Kidney (tissue), 13 donors: ENCODE measurements at regions not wholly inside any gene's neighbourhood (a gene's known extent, or its start where the extent isn't known, plus 50 kb on each side); places are given as distances from the start of the nearest gene placed in this dataset.

Experiments
- DNase-seq, 5 donors: peaks; one replicate each; pipeline ENCODE4 v3.0.0-alpha.2; 2013 to 2020
- FAIRE-seq: peaks from 2 replicates; lab custom pipeline; 2012; peaks lifted over from hg19 to GRCh38; lab: Jason Lieb, UNC
- H3K27ac ChIP-seq, 2 donors: one replicate each; pipeline ENCODE4 v1.7.0; 2013; ENCODE audit warnings: low read depth in 2 of 2, low read length in 2 of 2, inconsistent platforms in 1 of 2
- H3K27me3 ChIP-seq: one replicate; pipeline ENCODE4 v1.7.1; 2013; ENCODE audit warnings: low read length, inconsistent platforms; ENCODE audit not compliant: control insufficient read depth, insufficient read depth
- H3K36me3 ChIP-seq, 3 donors: one replicate each; pipeline versions ENCODE4 v1.7.0 to v1.7.1; 2013; ENCODE audit warnings: low read length in 3 of 3, control low read depth in 1 of 3, inconsistent platforms in 1 of 3; ENCODE audit not compliant: insufficient read depth in 3 of 3, control insufficient read depth in 2 of 3
- H3K4me1 ChIP-seq, 3 donors: one replicate each; pipeline versions ENCODE4 v1.7.0 to v1.7.1; 2013; ENCODE audit warnings: low read length in 3 of 3, inconsistent platforms in 1 of 3, low read depth in 1 of 3; ENCODE audit not compliant: control insufficient read depth in 2 of 3, insufficient read depth in 2 of 3
- H3K4me3 ChIP-seq, 3 donors: one replicate each; pipeline versions ENCODE4 v1.7.0 to v1.8.1; 2013; ENCODE audit warnings: low read length in 3 of 3, control low read depth in 1 of 3, inconsistent platforms in 1 of 3
- H3K9ac ChIP-seq, 3 donors: one replicate each; pipeline versions ENCODE4 v1.7.0 to v1.7.1; 2013; ENCODE audit warnings: low read length in 3 of 3, control low read depth in 1 of 3, inconsistent platforms in 1 of 3
- H3K9me3 ChIP-seq, 3 donors: one replicate each; pipeline versions ENCODE4 v1.7.0 to v1.7.1; 2013; ENCODE audit warnings: low read length in 3 of 3, control low read depth in 1 of 3, inconsistent platforms in 1 of 3; ENCODE audit not compliant: control insufficient read depth in 2 of 3, insufficient read depth in 1 of 3
- intact Hi-C: fragments of 100-400 bp; cut with DNase I; formaldehyde crosslinking; loops from one replicate; pipeline ENCODE4 v1.11.1; 2022
- TF ChIP-seq, protein P1 (sequence below): IDR thresholded peaks from 3 replicates; pipeline ENCODE4 v1.5.1; 2012; ENCODE audit warnings: mild to moderate bottlenecking, moderate library complexity, borderline replicate concordance; ENCODE audit not compliant: insufficient read depth; ENCODE audit errors: extremely low read depth
- donor health status: control.
- donor health status: control.
- donor health status: control.
- donor health status: control.
- donor health status: control.
- donor health status: DM: yes; HTN: yes; CAD: no.
- donor health status: Normal renal cell carcinoma (clear cell type).

DNA sequence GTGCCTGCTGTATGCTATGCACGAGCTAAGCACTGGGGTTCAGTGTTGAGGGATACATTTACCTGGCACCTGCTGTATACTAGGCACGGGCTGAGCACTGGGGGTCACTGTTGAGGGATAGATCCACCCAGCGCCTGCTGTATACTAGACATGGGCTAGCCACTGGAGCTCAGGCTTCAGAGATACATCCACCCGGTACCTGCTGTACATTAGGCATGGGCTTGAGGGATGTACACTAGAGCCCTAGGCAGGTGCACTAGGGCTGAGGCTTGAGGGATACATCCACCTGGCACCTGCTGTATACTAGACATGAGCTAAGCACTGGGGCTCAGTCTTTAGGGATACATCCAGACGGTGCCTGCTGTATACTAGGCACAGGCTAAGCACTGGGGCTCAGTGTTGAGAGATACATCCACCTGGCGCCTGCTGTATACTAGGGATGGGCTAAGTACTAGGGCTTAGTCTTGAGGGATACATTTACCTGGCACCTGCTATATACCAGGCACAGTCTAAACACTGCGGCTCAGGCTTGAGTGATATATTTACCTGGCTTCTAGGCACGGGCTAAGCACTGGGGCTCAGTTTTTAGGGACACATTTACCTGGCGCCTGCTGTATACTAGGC is 92.7 kb downstream of the ADRA2C start:
- FAIRE-seq = no peak
- Histone ChIP-seq H3K36me3 (no peaks in the 10 kb centered on the region), H3K27ac (no peak overlapping the region), H3K27me3 (no peaks in the 10 kb centered on the region), H3K4me3 (no peak overlapping the region), H3K9ac (no peak overlapping the region), H3K9me3 (no peaks in the 10 kb centered on the region), H3K4me1 (no peaks in the 10 kb centered on the region)
- DNase-seq = peak in 1 of 5 donors; percentile 26
- TF ChIP-seq, protein P1, sequence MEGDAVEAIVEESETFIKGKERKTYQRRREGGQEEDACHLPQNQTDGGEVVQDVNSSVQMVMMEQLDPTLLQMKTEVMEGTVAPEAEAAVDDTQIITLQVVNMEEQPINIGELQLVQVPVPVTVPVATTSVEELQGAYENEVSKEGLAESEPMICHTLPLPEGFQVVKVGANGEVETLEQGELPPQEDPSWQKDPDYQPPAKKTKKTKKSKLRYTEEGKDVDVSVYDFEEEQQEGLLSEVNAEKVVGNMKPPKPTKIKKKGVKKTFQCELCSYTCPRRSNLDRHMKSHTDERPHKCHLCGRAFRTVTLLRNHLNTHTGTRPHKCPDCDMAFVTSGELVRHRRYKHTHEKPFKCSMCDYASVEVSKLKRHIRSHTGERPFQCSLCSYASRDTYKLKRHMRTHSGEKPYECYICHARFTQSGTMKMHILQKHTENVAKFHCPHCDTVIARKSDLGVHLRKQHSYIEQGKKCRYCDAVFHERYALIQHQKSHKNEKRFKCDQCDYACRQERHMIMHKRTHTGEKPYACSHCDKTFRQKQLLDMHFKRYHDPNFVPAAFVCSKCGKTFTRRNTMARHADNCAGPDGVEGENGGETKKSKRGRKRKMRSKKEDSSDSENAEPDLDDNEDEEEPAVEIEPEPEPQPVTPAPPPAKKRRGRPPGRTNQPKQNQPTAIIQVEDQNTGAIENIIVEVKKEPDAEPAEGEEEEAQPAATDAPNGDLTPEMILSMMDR = no peak
- intact Hi-C loops = no loop called here

DNA sequence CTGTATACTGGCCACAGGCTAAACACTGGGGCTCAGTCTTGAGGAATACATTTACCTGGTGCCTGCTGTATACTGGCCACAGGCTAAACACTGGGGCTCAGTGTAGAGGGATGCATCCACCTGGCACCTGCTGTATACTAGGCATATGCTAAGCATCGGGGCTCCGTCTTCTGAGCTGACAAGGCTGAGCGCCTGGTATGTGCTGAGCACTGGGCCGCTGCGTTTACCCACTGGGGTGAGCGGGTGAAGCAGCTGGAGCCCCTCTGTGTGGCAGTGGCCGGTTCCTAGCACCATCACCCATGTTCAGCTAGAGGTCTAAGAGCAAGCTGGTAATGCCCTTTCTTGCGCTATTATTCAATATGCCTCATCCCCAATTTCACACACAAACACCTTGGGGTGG is 93.4 kb downstream of the ADRA2C start:
- no peak overlapping the region for H3K27ac ChIP-seq
- peak in 1 of 5 donors; percentile 29 for DNase-seq
- no peak overlapping the region for H3K9ac ChIP-seq
- H3K36me3 ChIP-seq = no peaks in the 10 kb centered on the region
- no peaks in the 10 kb centered on the region for H3K27me3 ChIP-seq
- no peak for FAIRE-seq
- TF ChIP-seq, protein P1 = no peak
- H3K4me1 ChIP-seq = no peaks in the 10 kb centered on the region
- H3K9me3 ChIP-seq = no peaks in the 10 kb centered on the region
- intact Hi-C loops = no loop called here
- H3K4me3 ChIP-seq = no peak overlapping the region

DNA sequence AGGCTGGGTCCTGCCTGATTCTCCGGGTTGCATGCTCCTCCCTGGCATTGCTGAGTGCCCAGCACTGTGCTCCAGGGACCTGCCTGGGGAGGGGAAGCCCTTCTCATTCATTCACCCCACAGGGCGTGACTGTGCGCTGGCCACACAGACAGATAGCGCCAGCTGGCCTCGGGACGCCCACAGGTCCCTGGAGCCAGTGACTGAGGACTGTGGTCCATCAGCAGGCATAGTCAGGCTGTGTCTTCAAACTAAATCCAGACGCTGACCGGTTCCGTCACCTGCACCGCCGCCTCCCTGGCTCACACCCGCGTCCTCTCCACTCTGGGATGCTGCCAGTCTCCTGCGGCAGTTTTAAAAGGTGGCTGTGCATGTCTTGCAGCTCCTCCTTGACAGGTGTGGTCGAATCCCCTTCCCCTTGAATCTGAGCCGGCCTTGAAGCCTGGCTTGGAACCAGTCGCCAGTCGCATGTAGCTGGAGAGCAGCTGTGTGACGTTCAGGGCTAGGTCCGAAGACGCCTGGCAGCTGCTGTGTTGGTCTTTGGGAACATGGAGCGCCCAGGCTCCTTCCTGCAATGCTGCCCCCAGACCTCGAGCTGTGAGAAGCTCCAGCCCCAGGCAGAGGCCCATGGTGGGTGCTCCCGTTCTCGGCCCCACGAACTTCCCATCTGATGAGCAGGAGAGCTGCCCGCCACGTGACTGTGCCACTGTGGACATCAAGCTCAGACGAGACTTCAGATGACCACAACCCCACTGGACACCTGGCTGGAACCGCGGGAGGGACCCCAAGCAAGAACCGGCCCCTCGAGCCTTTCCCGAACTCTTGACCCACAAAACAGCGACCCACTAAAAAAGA is 94.1 kb downstream of the ADRA2C start:
- H3K4me1 ChIP-seq = no peaks in the 10 kb centered on the region
- TF ChIP-seq, protein P1 = no peak
- no peaks in the 10 kb centered on the region for H3K36me3 ChIP-seq
- intact Hi-C loops = no loop called here
- FAIRE-seq = no peak
- no peak overlapping the region for H3K4me3 ChIP-seq
- DNase-seq = peak in 1 of 5 donors; percentile 46
- no peak overlapping the region for H3K9ac ChIP-seq
- H3K27ac ChIP-seq = no peak overlapping the region
- no peaks in the 10 kb centered on the region for H3K27me3 ChIP-seq
- H3K9me3 ChIP-seq = no peaks in the 10 kb centered on the region
